NCI-H460 (cell line): ENCODE measurements at regions not wholly inside any gene's neighbourhood (a gene's known extent, or its start where the extent isn't known, plus 50 kb on each side); places are given as distances from the start of the nearest gene placed in this dataset.

Experiments
- DNase-seq: peaks from one replicate; pipeline ENCODE4 v3.0.0-alpha.2; 2016; ENCODE audit warnings: low read depth; ENCODE audit errors: extremely low read depth

- DNase-seq, result no peak
Measured at GRCh38 chr14:38098074-38098836, 109.4 kb upstream of the SSTR1 start.

- DNase-seq, result no peak
Measured at GRCh38 chr14:38101679-38102078, 106.0 kb upstream of the SSTR1 start.

GRCh38 chr14:38103542-38104225, 104.0 kb upstream of the SSTR1 start:
- DNase-seq, result no peak

DNA sequence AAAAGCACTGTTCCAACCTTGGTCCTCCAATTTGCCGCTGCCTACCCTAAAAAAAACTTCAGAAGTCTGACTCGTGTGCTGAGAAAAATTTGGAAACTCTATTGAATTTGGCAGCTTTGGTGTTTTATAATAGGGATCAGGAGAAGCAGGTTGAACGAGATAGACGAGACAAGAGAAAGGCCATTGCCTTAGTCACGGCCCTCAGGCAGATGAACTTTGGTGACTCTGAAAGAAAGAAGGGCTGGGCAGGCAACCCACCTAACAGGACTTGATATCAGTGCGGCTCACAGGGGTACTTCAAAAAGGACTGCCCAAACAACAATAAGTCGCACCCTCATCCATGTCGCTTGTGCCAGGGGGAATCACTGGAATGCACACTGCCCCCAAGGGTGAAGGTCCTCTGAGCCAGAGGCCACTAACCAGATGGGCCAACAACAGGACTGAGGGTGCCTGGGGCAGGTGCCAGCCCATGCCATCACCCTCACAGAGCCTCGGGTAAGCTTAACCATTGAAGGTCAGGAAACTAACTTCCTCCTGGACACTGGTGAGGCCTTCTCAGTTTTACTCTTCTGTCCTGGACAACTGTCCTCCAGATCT, 102.5 kb upstream of the SSTR1 start:
- DNase-seq, result no peak

- no peak for DNase-seq
Measured at GRCh38 chr14:38107216-38107631, 100.5 kb upstream of the SSTR1 start.

DNA sequence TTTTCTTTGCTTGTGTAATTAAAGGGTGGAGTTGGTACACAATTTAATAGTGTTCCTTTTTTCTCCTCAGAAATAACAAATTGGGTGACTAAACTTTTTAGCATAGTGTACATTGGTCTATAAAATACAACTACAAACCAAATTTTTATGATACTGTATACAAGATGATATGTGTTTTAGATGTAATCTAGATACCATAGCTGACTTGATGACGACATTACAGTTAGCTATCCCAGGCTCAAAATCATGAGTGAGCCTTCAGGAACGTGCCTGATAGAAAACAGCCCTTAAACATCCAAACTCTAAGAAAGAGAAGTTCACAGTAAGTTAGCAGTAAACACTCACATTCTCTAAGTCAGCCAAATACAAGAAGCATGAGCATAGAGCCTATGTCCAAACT, 99.0 kb upstream of the SSTR1 start:
- DNase-seq, result no peak

GRCh38 chr14:38110258-38110657, 97.4 kb upstream of the SSTR1 start:
- no peak for DNase-seq

GRCh38 chr14:38111046-38111445, 96.7 kb upstream of the SSTR1 start:
- no peak for DNase-seq

DNA sequence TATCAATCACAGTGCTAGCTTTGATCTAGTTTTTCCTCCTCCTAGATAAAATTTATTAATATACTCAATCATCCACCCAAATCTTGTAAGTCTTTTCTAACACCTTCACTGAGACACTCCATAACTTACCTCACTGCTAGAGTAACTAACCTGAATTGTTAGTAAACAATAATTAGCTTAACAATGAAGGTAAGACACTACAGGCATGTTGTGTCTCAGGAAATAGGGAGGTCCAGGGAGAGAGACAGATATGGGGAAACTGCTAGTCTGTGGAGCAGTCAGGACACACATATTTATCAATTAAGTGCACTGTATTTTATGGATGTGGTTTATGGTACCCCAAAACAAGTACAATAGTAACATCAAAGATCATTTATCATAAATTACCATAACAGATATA, 94.2 kb upstream of the SSTR1 start:
- DNase-seq, result no peak

GRCh38 chr14:38116895-38117294, 90.8 kb upstream of the SSTR1 start:
- DNase-seq, result no peak

DNA sequence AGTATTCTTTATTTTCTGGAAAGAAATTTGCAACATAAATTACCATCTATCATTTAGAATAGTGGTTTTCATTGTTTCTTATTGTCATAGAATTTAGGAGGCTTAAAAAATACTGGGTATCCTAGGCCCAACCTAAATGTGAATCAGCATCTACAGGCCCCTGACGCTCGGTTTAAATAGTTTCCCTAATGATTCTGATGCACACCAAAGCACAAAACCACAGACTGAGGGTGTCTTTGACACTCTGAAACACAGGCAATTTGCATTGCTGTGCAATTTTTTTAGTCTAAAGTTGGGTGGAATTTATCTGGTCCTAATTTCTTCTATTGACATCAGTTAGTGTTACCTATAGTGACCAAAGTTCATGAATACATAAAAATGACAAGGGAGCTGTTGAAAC, 87.6 kb upstream of the SSTR1 start:
- no peak for DNase-seq

- DNase-seq, result no peak
Measured at GRCh38 chr14:38121320-38122020, 86.2 kb upstream of the SSTR1 start.

DNA sequence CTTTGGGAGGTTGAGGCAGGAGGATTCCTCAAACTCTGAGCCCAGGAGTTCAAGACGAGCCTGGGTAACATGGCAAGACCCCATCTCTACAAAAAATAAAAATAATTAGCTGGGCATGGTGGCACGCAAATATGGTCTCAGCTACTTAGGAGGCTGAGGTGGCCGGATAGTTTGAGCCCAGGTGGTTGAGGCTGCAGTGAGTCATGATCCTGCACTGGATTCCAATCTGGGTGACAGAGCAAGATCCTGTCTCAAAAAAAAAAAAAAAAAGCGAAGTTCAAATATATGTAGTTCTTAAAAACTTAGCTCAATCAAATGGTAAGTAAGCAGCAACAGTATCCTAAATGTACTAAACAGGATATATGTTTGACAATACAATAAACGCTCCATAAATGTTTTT, 85.5 kb upstream of the SSTR1 start:
- DNase-seq, result no peak

DNA sequence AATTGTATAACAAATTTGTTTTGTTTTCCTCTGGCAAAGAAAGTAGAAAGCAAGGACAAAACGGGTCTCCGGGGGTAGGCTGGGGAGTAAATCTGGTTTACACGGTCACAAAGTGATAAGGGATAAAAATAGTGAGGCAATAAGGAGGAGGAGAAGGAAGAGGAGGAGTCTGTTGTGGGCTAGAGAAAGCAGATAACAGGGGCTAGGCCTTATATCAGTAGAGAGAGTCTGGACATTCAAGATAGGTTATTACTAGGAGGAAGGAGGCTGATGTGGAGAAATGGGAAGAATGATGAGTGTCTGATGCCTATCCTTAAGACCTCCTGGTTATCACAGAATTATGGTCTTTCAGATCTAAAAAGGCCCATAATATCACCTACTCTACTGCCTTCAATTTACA, 83.2 kb upstream of the SSTR1 start:
- DNase-seq, result no peak

- peak; percentile 12 for DNase-seq
Measured at GRCh38 chr14:38125481-38126037, 82.1 kb upstream of the SSTR1 start.

DNA sequence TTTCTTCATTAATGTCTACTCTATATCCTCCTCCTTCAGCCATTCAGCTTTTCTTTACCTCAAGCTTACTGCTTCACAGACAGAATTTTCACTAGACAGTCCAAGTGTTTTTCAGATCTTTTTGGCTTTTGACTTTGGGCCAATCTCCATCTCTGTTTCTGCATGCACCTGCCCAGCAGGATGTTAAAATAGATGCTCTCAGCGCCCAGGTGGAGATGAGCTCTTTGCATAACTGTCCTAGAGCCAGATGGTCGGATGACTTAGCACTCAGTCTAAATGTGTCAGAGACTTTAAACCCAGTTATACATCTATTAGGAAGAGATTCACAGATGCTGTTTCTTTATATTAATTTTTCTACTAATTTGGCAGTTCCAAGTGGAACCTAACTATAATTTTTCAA, 80.3 kb upstream of the SSTR1 start:
- DNase-seq, result no peak

DNA sequence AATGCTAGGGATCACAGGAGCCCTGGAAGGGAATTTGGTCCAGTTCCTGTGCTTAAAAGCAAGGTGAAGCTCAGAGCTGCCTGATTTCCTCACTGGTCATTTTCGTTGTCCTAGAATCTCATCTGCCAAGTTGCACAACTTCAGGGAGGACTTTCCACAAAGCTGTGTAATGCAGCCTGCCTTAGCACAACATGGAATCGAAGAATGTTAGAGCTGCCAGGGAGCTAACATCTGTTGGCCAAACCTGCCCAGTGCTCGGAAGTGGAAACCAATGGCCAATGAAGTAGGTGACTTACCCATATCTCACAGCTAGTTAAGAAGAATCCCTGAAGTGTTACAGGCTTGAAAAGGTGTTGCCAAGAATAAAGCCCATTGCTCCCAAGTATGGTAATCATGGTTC, 79.9 kb upstream of the SSTR1 start:
- no peak for DNase-seq

DNA sequence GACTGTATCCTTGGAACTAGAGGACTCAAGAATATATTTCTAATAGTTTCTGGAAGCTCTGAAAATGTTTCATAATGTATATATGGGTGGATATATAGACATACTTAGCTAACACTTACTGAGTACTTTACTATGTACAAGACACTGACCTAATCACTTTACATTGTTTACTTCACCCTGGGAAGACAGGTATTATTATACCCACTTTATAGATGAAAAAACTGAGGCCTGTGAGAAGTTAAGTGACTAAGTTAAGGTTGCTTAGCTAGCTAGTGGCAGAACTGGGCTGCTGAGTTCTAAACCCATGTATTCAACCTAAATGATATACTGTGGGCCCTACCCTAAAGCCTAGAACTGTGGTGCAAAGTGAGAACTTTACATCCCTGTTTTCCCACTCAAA, 79.1 kb upstream of the SSTR1 start:
- DNase-seq, result no peak

DNA sequence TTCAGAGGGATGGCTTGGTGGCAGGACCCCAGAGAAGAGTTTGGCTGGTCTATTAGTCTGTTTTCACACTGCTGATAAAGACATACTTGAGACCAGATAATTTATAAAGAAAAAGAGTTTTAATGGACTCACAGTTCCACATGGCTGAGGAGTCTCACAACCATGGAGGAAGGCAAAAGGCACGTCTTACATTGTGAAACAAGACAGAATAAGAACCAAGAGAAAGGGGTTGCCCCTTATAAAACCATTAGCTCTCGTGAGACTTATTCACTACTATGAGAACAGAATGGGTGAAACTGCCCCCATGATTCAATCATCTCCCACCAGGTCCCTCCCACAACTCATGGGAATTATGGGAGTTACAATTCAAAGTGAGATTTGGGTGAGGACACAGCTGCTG, 78.5 kb upstream of the SSTR1 start:
- DNase-seq, result no peak

- no peak for DNase-seq
Measured at GRCh38 chr14:38129705-38130104, 78.0 kb upstream of the SSTR1 start.

DNA sequence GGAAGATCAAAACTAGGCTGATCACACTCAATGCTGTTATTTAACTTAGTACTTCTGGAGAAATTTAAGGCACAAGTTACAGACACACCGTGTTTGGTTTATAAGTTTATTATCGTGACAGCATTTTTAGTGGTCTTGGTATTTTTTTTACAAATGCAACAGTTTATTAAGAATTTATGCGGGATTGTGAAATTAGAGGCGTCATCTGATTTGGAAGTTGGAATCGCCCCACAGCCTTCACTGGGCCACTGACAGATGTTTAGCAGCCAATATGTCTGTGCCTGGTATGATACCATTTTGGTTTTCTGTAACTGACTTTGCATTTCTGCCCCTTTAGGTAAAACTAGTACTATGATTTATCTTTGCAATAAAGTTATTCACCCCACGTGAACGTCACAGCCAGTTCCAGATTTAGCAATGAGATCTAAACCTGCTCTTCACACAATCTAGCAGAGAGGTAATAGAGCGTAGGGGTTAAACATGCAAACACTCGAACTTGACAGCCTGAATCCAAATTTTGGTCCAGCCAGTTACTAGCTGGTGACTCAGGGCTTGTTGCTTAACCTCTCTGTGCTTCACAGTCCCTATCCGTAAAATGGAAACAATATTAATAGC, 73.2 kb upstream of the SSTR1 start:
- DNase-seq, result no peak
